ENCODE measurements at regions not wholly inside any gene's neighbourhood (a gene's known extent, or its start where the extent isn't known, plus 50 kb on each side); places are given as distances from the start of the nearest gene placed in this dataset.

DNA sequence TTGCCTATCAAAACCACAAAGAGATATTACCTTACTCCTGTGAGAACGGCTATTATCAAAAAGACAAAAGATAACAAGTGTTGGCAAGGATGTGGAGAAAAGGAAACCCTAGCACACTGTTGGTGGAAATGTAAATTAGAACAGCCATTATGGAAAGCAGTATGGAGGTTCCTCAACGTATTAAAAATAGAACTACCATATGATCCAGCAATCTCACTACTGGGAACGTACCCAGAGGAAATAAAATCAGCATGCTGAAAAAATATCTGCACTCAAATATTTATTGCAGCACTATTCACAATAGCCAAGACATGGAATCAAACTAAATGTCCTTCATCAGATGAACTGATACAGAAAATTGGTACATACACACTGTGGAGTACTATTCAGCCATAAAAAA lies 149.4 kb upstream of the MLN start:
- no peak for DNase-seq (ENCODE audit: low read depth)
- TF ChIP-seq, protein P1, sequence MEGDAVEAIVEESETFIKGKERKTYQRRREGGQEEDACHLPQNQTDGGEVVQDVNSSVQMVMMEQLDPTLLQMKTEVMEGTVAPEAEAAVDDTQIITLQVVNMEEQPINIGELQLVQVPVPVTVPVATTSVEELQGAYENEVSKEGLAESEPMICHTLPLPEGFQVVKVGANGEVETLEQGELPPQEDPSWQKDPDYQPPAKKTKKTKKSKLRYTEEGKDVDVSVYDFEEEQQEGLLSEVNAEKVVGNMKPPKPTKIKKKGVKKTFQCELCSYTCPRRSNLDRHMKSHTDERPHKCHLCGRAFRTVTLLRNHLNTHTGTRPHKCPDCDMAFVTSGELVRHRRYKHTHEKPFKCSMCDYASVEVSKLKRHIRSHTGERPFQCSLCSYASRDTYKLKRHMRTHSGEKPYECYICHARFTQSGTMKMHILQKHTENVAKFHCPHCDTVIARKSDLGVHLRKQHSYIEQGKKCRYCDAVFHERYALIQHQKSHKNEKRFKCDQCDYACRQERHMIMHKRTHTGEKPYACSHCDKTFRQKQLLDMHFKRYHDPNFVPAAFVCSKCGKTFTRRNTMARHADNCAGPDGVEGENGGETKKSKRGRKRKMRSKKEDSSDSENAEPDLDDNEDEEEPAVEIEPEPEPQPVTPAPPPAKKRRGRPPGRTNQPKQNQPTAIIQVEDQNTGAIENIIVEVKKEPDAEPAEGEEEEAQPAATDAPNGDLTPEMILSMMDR (IDR thresholded peaks at IDR 0.05; ENCODE audit: control insufficient read depth, insufficient read depth, low read depth, low read length, missing control alignments), result no peak
- H3K4me3 ChIP-seq (ENCODE audit: control insufficient read depth, low read depth, low read length), result no peak overlapping the region

DNA sequence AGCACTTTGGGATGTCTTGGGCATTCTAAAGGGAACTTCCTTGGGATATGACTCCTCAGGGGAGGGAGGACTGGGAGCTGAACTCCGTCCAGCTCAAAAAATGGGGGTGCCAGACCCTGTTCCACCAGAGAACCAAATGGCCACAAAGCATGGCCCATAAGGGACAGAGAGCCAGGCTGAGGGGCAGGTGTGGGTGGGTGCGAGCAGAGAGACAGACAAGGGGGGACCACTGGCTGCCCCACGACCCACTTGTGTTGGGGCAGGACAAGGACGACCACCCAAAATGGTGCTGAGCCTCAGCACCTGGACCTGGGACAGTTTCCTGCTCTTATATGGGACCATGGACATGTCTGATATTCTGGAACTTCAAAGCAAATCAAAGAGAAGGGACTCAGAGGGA lies 148.2 kb upstream of the MLN start:
- TF ChIP-seq, protein P1 (IDR thresholded peaks at IDR 0.05; ENCODE audit: control insufficient read depth, insufficient read depth, low read depth, low read length, missing control alignments), result no peak
- no peak for DNase-seq (ENCODE audit: low read depth)
- no peak overlapping the region for H3K4me3 ChIP-seq (ENCODE audit: control insufficient read depth, low read depth, low read length)

DNA sequence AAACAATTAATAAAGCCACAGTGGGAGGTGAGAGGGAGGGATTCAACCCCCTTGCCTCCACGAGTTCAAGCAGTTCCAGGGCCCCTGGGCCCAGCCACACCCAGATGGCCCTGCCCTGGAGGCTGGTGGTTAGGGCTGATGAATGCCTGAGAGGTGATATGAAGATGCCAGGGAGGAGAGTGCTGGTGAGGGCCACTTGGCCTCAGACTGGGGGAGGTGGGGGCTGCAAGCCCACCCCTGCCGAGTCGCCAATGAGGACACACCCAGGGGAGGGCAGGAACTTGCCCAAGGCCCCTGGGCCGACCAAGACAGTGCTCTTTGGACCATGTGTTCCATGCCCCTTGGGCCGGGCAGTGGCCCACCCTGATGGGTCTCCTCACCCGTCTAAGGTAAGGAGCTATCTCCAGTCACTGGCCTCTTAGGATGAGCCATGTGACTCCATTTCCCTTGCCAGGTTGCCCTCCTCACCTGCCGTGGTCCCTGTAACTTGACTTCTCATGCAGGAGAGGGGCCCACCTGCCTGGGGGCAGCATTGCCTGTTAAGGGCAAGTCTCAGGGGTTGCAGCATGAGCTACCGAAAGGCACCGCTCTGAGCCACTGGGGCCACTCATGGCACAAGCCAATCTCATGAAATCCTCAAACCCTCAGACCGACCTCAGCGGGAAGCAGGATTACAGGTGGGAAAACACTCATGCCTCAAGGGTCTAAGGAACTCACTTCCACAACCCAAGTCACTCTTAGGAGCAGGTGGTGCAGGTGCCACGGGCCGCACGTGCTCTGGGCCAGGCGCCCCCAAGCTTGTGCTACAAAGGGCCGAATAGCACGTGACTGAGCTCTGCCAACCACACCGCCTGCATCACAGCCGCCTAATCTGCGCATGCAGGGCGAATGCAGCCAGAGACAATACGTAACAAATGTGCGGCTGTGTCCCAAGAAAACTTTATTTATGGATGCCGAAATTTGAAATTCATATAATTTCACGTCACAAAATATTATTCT lies 147.4 kb upstream of the MLN start:
- TF ChIP-seq, protein P1 (IDR thresholded peaks at IDR 0.05; ENCODE audit: control insufficient read depth, insufficient read depth, low read depth, low read length, missing control alignments), result no peak
- no peak for DNase-seq (ENCODE audit: low read depth)

GRCh38 chr6:33950472-33950881 lies 146.7 kb upstream of the MLN start:
- H3K4me3 ChIP-seq (ENCODE audit: control insufficient read depth, low read depth, low read length), result no peak overlapping the region
- TF ChIP-seq, protein P1 (IDR thresholded peaks at IDR 0.05; ENCODE audit: control insufficient read depth, insufficient read depth, low read depth, low read length, missing control alignments), result no peak

More for the DNA sequence above, 147.4 kb upstream of the MLN start:
- H3K4me3 ChIP-seq (ENCODE audit: control insufficient read depth, low read depth, low read length), result no peak overlapping the region

GRCh38 chr6:33949877-33950435 lies 146.2 kb upstream of the MLN start:
- TF ChIP-seq, protein P1 (IDR thresholded peaks at IDR 0.05; ENCODE audit: control insufficient read depth, insufficient read depth, low read depth, low read length, missing control alignments), result no peak
- DNase-seq (ENCODE audit: low read depth), result no peak

More at GRCh38 chr6:33950472-33950881, 146.7 kb upstream of the MLN start:
- DNase-seq (ENCODE audit: low read depth), result no peak

DNA sequence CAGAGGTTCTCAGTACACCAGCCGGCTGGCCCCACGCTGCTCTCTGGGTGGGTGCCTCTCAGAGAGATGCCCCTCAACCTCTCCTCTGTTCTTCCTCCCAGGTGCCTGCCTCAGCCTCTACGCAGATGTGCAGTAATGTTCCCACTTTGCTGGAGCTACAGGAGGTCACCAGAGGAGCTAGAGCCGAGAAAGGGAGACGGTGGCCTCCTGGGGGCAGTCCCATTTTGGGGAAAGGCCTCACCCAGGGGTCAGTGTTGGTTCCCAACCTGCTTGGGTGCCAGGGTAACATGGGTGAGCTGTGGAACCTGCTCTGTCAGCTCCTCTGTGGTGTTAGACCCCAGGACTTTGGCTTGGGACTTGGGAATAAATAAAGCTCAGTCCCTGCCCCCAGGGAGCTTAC lies 145.3 kb upstream of the MLN start:
- no peak for DNase-seq (ENCODE audit: low read depth)
- no peak overlapping the region for H3K4me3 ChIP-seq (ENCODE audit: control insufficient read depth, low read depth, low read length)
- TF ChIP-seq, protein P1 (IDR thresholded peaks at IDR 0.05; ENCODE audit: control insufficient read depth, insufficient read depth, low read depth, low read length, missing control alignments), result no peak

More at GRCh38 chr6:33949877-33950435, 146.2 kb upstream of the MLN start:
- no peak overlapping the region for H3K4me3 ChIP-seq (ENCODE audit: control insufficient read depth, low read depth, low read length)

Data from AG09309 (cell line).